Stimulated activated CD8-positive, alpha-beta memory T cell treated with anti-CD3 and anti-CD28 coated beads, Interleukin-15, amount 100 ng/mL, for 4 hours (primary cell): ENCODE measurements at regions not wholly inside any gene's neighbourhood (a gene's known extent, or its start where the extent isn't known, plus 50 kb on each side); places are given as distances from the start of the nearest gene placed in this dataset.
"Not testable (repeated sequence)": the region's sequence is repeated elsewhere in the genome, so short reads cannot be mapped to it uniquely, and the experiment has no call there.

ENCODE experiments used
- DNase-seq, 2 donors: peaks; one replicate each; pipeline ENCODE4 v3.0.0-alpha.2; 2020; ENCODE audit warnings: low read depth in 2 of 2

GRCh38 chr11:134979089-134979457 lies 567.0 kb upstream of the B3GAT1 start:
- not testable (repeated sequence) for DNase-seq

- DNase-seq = no peak
Measured at GRCh38 chr11:134978388-134979088, 566.5 kb upstream of the B3GAT1 start.

GRCh38 chr11:134976551-134976950 lies 564.5 kb upstream of the B3GAT1 start:
- no peak for DNase-seq

- DNase-seq = no peak
Measured at GRCh38 chr11:134975866-134976376, 563.9 kb upstream of the B3GAT1 start.

- DNase-seq = no peak
Measured at GRCh38 chr11:134973801-134974200, 561.8 kb upstream of the B3GAT1 start.

GRCh38 chr11:134971381-134971780 lies 559.3 kb upstream of the B3GAT1 start:
- DNase-seq = no peak

GRCh38 chr11:134967746-134968145 lies 555.7 kb upstream of the B3GAT1 start:
- no peak for DNase-seq

- DNase-seq = not testable (repeated sequence)
Measured at GRCh38 chr11:134961386-134961785, 549.3 kb upstream of the B3GAT1 start.

- no peak for DNase-seq
Measured at GRCh38 chr11:134958870-134959269, 546.8 kb upstream of the B3GAT1 start.

GRCh38 chr11:134958336-134958640 lies 546.2 kb upstream of the B3GAT1 start:
- DNase-seq = no peak

- no peak for DNase-seq
Measured at GRCh38 chr11:134957540-134958335, 545.7 kb upstream of the B3GAT1 start.

- DNase-seq = no peak
Measured at GRCh38 chr11:134956450-134957210, 544.6 kb upstream of the B3GAT1 start.

- not testable (repeated sequence) for DNase-seq
Measured at GRCh38 chr11:134955970-134956369, 543.9 kb upstream of the B3GAT1 start.

GRCh38 chr11:134955281-134955680 lies 543.2 kb upstream of the B3GAT1 start:
- no peak for DNase-seq

- not testable (repeated sequence) for DNase-seq
Measured at GRCh38 chr11:134954456-134954855, 542.4 kb upstream of the B3GAT1 start.

GRCh38 chr11:134953417-134953970 lies 541.5 kb upstream of the B3GAT1 start:
- not testable (repeated sequence) for DNase-seq

- DNase-seq = no peak
Measured at GRCh38 chr11:134951305-134951700, 539.3 kb upstream of the B3GAT1 start.

- no peak for DNase-seq
Measured at GRCh38 chr11:134950692-134951304, 538.8 kb upstream of the B3GAT1 start.

GRCh38 chr11:134949121-134950090 lies 537.4 kb upstream of the B3GAT1 start:
- no peak for DNase-seq

GRCh38 chr11:134947556-134947955 lies 535.5 kb upstream of the B3GAT1 start:
- DNase-seq = no peak
